Brain microvascular endothelial cell (primary cell): ENCODE measurements at regions not wholly inside any gene's neighbourhood (a gene's known extent, or its start where the extent isn't known, plus 50 kb on each side); places are given as distances from the start of the nearest gene placed in this dataset.

ENCODE experiments used
- DNase-seq: peaks from one replicate; pipeline ENCODE4 v3.0.0-alpha.2; 2020
- H3K27ac ChIP-seq: fragments of 250-450 bp; sonication (Bioruptor Pico); 2 replicates; pipeline ENCODE4 v1.5.1; 2020; ENCODE audit warnings: mild to moderate bottlenecking, moderate library complexity
- H3K27me3 ChIP-seq: fragments of 250-450 bp; sonication (Bioruptor Pico); replicated peaks from 2 replicates; pipeline ENCODE4 v1.5.1; 2020; ENCODE audit warnings: mild to moderate bottlenecking
- H3K36me3 ChIP-seq: fragments of 250-450 bp; sonication (Bioruptor Pico); replicated peaks from 2 replicates; pipeline ENCODE4 v1.5.1; 2020; ENCODE audit warnings: mild to moderate bottlenecking
- H3K4me3 ChIP-seq: 2 replicates; pipeline ENCODE4 v1.5.1; 2011; ENCODE audit warnings: low read depth, mild to moderate bottlenecking, control low read depth, low read length, moderate library complexity
- in situ Hi-C: cut with HindIII; loops from 2 replicates; pipeline ENCODE4 v1.10.0; 2017; ENCODE audit warnings: low sequenced_read_pairs, low pct_ligation_motif_present
- TF ChIP-seq, protein P1 (sequence below): IDR thresholded peaks from 2 replicates; pipeline ENCODE4 v1.5.1; 2011; ENCODE audit warnings: low read depth, mild to moderate bottlenecking, moderate library complexity, low read length, control low read depth, inconsistent platforms; ENCODE audit errors: missing control alignments

DNA sequence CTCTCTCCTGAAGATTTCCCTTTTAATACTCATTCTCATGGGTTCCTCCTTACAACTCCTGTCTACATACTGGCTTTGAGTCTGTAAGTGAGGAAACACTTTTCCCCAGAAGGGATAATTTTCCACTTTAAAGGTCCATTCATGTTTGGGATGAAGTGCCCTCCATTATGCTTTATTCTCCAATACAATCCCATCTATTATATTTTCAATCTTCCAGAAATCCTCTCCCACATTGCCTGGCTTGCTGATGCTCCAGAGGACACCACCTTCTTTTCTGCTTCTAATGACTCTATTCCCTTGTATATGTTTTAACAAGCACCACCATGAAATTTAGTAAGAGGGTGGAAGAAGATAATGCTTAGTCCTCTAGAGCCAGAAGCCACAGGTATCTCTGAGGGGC is 92.7 kb upstream of the NBEA start:
- Histone ChIP-seq H3K36me3 (no peaks in the 10 kb centered on the region), H3K27ac (no peak overlapping the region), H3K4me3 (no peak overlapping the region), H3K27me3 (no peaks in the 10 kb centered on the region)
- no peak for DNase-seq
- in situ Hi-C loops, result no loop called here
- TF ChIP-seq, protein P1, sequence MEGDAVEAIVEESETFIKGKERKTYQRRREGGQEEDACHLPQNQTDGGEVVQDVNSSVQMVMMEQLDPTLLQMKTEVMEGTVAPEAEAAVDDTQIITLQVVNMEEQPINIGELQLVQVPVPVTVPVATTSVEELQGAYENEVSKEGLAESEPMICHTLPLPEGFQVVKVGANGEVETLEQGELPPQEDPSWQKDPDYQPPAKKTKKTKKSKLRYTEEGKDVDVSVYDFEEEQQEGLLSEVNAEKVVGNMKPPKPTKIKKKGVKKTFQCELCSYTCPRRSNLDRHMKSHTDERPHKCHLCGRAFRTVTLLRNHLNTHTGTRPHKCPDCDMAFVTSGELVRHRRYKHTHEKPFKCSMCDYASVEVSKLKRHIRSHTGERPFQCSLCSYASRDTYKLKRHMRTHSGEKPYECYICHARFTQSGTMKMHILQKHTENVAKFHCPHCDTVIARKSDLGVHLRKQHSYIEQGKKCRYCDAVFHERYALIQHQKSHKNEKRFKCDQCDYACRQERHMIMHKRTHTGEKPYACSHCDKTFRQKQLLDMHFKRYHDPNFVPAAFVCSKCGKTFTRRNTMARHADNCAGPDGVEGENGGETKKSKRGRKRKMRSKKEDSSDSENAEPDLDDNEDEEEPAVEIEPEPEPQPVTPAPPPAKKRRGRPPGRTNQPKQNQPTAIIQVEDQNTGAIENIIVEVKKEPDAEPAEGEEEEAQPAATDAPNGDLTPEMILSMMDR, result no peak

DNA sequence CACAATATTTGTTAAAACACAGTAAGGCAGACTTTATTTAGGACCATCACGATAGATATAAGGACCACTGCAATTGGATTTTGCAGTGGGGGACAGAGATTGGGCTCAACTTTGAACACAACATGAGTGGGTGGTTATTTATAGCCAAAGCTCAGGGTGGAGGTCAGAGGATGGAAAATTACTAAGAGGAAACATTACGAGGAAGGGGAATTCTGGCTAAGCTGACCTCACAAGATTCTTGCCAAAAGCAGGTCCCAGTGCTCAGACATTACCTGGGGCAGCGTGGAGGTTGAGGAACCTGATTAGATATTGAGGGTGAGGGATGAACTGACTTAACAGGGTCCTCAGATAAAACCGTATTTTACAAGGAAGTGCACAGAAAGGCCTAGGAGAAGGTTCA is 88.9 kb upstream of the NBEA start:
- no peak overlapping the region for H3K27ac ChIP-seq
- H3K4me3 ChIP-seq, result no peak overlapping the region
- TF ChIP-seq, protein P1, result no peak
- in situ Hi-C loops, result no loop called here
- no peak for DNase-seq
- no peaks in the 10 kb centered on the region for H3K36me3 ChIP-seq
- no peaks in the 10 kb centered on the region for H3K27me3 ChIP-seq

DNA sequence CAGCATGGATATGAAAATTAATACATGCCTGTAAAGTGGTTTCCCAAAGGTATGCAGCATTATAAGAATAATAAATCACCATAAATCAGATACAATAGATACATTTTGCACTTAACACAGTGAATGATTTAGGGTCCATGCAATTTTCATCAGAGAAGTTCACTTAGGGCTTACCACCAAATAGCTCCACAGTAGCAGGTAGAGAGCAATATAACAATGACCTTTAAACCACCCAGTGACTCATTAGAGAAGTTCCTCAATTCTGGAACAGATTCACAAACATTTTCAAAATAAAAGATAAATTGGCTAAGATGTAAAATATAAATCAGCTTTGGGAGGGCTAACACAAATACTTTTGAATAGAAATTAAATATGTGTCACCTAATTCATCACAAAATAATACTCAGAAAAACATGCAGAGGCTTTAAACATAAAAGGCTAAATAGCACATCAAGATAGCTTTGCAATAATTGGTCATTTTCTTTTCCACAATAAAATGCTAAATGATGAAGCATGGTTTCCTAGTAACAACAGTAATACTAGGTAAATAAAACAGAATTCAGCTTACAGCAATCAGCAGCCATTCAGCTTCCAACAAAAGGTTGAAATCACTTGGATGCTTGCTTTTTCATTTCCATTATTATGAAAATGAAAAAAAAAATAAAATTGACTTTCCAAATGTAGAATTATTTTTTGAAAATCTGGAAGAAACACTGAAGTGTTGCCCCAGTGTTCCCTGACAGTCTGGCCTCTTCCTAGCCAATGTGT is 84.3 kb upstream of the NBEA start:
- Histone ChIP-seq H3K27ac (no peak overlapping the region), H3K27me3 (no peaks in the 10 kb centered on the region), H3K4me3 (no peak overlapping the region), H3K36me3 (no peaks in the 10 kb centered on the region)
- no peak for DNase-seq
- TF ChIP-seq, protein P1, result no peak
- in situ Hi-C loops, result no loop called here

DNA sequence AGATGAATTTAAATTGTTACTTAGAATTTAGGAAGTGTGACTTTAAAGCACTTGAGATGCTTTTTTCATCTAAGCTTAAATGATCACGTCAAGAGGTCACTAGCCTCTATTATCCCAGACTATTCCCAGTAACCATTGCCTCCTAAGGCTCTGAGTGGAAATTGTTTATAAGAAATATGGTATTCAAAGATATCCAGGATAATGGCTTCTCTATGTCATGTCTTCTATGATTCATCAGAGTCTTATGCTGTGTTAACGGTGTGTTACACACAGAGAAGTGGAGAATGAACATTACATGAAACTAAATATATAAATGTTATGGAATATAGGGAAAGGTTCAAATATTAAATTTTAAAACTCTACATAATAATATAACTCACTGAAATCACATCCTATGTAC is 79.8 kb upstream of the NBEA start:
- Histone ChIP-seq H3K27me3 (no peaks in the 10 kb centered on the region), H3K4me3 (no peak overlapping the region), H3K36me3 (no peaks in the 10 kb centered on the region), H3K27ac (no peak overlapping the region)
- DNase-seq, result no peak
- in situ Hi-C loops, result no loop called here
- TF ChIP-seq, protein P1, result no peak

DNA sequence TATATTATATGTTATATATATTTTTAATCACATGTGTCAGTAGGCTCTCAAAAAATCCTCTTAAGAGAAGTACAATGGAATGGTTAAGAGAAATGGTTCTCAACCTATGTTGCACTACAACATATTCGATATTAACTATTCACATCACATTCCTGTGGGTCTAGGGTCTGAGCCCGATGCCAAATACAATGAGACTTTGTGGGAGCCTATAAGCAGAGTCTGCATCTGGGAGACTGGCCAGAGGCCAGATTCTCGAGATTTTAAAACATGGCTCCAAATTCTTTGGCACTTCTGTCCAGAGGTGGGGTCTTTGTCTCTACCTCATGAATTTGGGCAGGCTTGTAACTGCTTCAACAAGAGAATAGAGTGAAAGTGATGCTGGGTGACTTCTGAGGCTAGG is 79.4 kb upstream of the NBEA start:
- no peaks in the 10 kb centered on the region for H3K27me3 ChIP-seq
- no peak overlapping the region for H3K27ac ChIP-seq
- TF ChIP-seq, protein P1, result no peak
- in situ Hi-C loops, result no loop called here
- H3K36me3 ChIP-seq, result no peaks in the 10 kb centered on the region
- no peak for DNase-seq
- no peak overlapping the region for H3K4me3 ChIP-seq
